ENCODE measurements at regions not wholly inside any gene's neighbourhood (a gene's known extent, or its start where the extent isn't known, plus 50 kb on each side); places are given as distances from the start of the nearest gene placed in this dataset.

- TF ChIP-seq SPI1 (IDR thresholded peaks at IDR 0.05; ENCODE audit: borderline replicate concordance, low read depth) (no peak), POLR2AphosphoS5 (IDR thresholded peaks at IDR 0.05; ENCODE audit: low read depth) (no peak), GABPA (IDR thresholded peaks at IDR 0.05; ENCODE audit: low read depth) (no peak)
- TF ChIP-seq, protein P1, sequence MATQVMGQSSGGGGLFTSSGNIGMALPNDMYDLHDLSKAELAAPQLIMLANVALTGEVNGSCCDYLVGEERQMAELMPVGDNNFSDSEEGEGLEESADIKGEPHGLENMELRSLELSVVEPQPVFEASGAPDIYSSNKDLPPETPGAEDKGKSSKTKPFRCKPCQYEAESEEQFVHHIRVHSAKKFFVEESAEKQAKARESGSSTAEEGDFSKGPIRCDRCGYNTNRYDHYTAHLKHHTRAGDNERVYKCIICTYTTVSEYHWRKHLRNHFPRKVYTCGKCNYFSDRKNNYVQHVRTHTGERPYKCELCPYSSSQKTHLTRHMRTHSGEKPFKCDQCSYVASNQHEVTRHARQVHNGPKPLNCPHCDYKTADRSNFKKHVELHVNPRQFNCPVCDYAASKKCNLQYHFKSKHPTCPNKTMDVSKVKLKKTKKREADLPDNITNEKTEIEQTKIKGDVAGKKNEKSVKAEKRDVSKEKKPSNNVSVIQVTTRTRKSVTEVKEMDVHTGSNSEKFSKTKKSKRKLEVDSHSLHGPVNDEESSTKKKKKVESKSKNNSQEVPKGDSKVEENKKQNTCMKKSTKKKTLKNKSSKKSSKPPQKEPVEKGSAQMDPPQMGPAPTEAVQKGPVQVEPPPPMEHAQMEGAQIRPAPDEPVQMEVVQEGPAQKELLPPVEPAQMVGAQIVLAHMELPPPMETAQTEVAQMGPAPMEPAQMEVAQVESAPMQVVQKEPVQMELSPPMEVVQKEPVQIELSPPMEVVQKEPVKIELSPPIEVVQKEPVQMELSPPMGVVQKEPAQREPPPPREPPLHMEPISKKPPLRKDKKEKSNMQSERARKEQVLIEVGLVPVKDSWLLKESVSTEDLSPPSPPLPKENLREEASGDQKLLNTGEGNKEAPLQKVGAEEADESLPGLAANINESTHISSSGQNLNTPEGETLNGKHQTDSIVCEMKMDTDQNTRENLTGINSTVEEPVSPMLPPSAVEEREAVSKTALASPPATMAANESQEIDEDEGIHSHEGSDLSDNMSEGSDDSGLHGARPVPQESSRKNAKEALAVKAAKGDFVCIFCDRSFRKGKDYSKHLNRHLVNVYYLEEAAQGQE (IDR thresholded peaks at IDR 0.05; ENCODE audit: insufficient replicate concordance, low read depth): no peak
- TF ChIP-seq, protein P2, sequence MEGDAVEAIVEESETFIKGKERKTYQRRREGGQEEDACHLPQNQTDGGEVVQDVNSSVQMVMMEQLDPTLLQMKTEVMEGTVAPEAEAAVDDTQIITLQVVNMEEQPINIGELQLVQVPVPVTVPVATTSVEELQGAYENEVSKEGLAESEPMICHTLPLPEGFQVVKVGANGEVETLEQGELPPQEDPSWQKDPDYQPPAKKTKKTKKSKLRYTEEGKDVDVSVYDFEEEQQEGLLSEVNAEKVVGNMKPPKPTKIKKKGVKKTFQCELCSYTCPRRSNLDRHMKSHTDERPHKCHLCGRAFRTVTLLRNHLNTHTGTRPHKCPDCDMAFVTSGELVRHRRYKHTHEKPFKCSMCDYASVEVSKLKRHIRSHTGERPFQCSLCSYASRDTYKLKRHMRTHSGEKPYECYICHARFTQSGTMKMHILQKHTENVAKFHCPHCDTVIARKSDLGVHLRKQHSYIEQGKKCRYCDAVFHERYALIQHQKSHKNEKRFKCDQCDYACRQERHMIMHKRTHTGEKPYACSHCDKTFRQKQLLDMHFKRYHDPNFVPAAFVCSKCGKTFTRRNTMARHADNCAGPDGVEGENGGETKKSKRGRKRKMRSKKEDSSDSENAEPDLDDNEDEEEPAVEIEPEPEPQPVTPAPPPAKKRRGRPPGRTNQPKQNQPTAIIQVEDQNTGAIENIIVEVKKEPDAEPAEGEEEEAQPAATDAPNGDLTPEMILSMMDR (IDR thresholded peaks at IDR 0.05; ENCODE audit: insufficient read depth, low read length): no peak
- H3K4me3 ChIP-seq (replicated peaks; ENCODE audit: insufficient read depth, low read length): no peak overlapping the region
- H3K27me3 ChIP-seq (ENCODE audit: insufficient read depth, poor library complexity, severe bottlenecking): no peaks in the 10 kb centered on the region
- no peak overlapping the region for H3K27ac ChIP-seq (replicated peaks)
- DNase-seq (ENCODE audit: low read depth in 1 of 2, low spot score in 1 of 2): no peak
Observed at GRCh38 chr20:40087496-40087895, 601.5 kb downstream of the MAFB start.

DNA sequence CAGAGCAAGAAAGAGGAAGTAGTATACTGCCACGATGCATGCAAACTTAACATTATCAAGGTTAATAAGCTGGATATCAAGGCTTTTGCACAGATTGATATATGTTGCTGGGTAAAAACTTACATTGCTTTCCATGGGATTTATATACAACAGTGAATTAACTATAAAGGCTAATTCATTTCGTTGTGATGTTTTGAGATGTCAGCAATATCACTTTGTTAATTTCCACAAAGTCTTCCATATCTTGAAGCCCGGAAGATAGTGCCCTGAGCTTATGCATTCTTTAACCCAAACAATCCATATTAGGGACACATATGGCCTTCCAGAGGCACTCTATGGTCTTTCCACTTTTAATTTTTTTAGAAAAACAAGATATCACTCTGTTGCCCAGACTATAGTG is 603.5 kb downstream of the MAFB start:
- TF ChIP-seq SPI1 (IDR thresholded peaks at IDR 0.05; ENCODE audit: borderline replicate concordance, low read depth): no peak
- TF ChIP-seq, protein P1 (IDR thresholded peaks at IDR 0.05; ENCODE audit: insufficient replicate concordance, low read depth): no peak
- no peak for TF ChIP-seq POLR2AphosphoS5 (IDR thresholded peaks at IDR 0.05; ENCODE audit: low read depth)
- TF ChIP-seq, protein P2 (IDR thresholded peaks at IDR 0.05; ENCODE audit: insufficient read depth, low read length): no peak
- TF ChIP-seq GABPA (IDR thresholded peaks at IDR 0.05; ENCODE audit: low read depth): no peak
- Histone ChIP-seq H3K4me3 (replicated peaks; ENCODE audit: insufficient read depth, low read length) (no peak overlapping the region), H3K27ac (replicated peaks) (no peak overlapping the region), H3K27me3 (ENCODE audit: insufficient read depth, poor library complexity, severe bottlenecking) (no peaks in the 10 kb centered on the region)
- DNase-seq (ENCODE audit: low read depth in 1 of 2, low spot score in 1 of 2): no peak

GRCh38 chr20:40082436-40082835 is 606.6 kb downstream of the MAFB start:
- no peak for DNase-seq (ENCODE audit: low read depth in 1 of 2, low spot score in 1 of 2)
- Histone ChIP-seq H3K27me3 (ENCODE audit: insufficient read depth, poor library complexity, severe bottlenecking) (no peaks in the 10 kb centered on the region), H3K4me3 (replicated peaks; ENCODE audit: insufficient read depth, low read length) (no peak overlapping the region), H3K27ac (replicated peaks) (no peak overlapping the region)
- TF ChIP-seq, protein P2 (IDR thresholded peaks at IDR 0.05; ENCODE audit: insufficient read depth, low read length): no peak
- TF ChIP-seq POLR2AphosphoS5 (IDR thresholded peaks at IDR 0.05; ENCODE audit: low read depth) (no peak), GABPA (IDR thresholded peaks at IDR 0.05; ENCODE audit: low read depth) (no peak), SPI1 (IDR thresholded peaks at IDR 0.05; ENCODE audit: borderline replicate concordance, low read depth) (no peak)
- TF ChIP-seq, protein P1 (IDR thresholded peaks at IDR 0.05; ENCODE audit: insufficient replicate concordance, low read depth): no peak
